Endothelial cell (in vitro differentiated cells): ENCODE measurements at regions not wholly inside any gene's neighbourhood (a gene's known extent, or its start where the extent isn't known, plus 50 kb on each side); places are given as distances from the start of the nearest gene placed in this dataset.
"Not testable (repeated sequence)": the region's sequence is repeated elsewhere in the genome, so short reads cannot be mapped to it uniquely, and the experiment has no call there.

Experiments used
- DNase-seq: peaks from one replicate; pipeline ENCODE4 v3.0.0; 2021; ENCODE audit warnings: low spot score
- H3K27ac Mint-ChIP-seq: one replicate; pipeline ENCODE4 v1.8.0; 2021; ENCODE audit warnings: mixed read lengths, inconsistent platforms; ENCODE audit not compliant: unreplicated experiment
- H3K27me3 Mint-ChIP-seq: one replicate; pipeline ENCODE4 v1.8.0; 2021; ENCODE audit warnings: mild to moderate bottlenecking, moderate library complexity, mixed read lengths, inconsistent platforms; ENCODE audit not compliant: unreplicated experiment
- H3K36me3 Mint-ChIP-seq: one replicate; pipeline ENCODE4 v1.8.0; 2021; ENCODE audit warnings: mild to moderate bottlenecking, low read depth, mixed read lengths, inconsistent platforms; ENCODE audit not compliant: unreplicated experiment
- H3K4me1 Mint-ChIP-seq: one replicate; pipeline ENCODE4 v1.8.0; 2021; ENCODE audit warnings: mild to moderate bottlenecking, mixed read lengths, inconsistent platforms; ENCODE audit not compliant: unreplicated experiment
- H3K4me3 Mint-ChIP-seq: one replicate; pipeline ENCODE4 v1.8.0; 2021; ENCODE audit warnings: mild to moderate bottlenecking, mixed read lengths, inconsistent platforms; ENCODE audit not compliant: unreplicated experiment
- H3K9me3 Mint-ChIP-seq: one replicate; pipeline ENCODE4 v1.8.0; 2021; ENCODE audit warnings: mixed read lengths, inconsistent platforms; ENCODE audit not compliant: unreplicated experiment
- CTCF ChIP-seq: fragments of 200-600 bp; sonication (generic); IDR thresholded peaks from one replicate; pipeline ENCODE4 v1.5.0; 2021; ENCODE audit warnings: antibody characterized with exemption; ENCODE audit not compliant: unreplicated experiment

- Mint-ChIP-seq H3K4me3 (no peak overlapping the region), H3K36me3 (no peaks in the 10 kb centered on the region), H3K9me3 (no peaks in the 10 kb centered on the region), H3K27me3 (peaks cover 2% of the 10 kb centered on the region), H3K4me1 (peaks cover 12% of the 10 kb centered on the region), H3K27ac (no peak overlapping the region)
- no peak for DNase-seq
- no peak for TF ChIP-seq CTCF
Observed at GRCh38 chr5:96113170-96113939, 151.7 kb upstream of the ELL2 start.

- Mint-ChIP-seq H3K9me3 (no peaks in the 10 kb centered on the region), H3K27ac (no peak overlapping the region), H3K27me3 (peaks cover 2% of the 10 kb centered on the region), H3K4me3 (no peak overlapping the region), H3K36me3 (no peaks in the 10 kb centered on the region), H3K4me1 (peaks cover 12% of the 10 kb centered on the region)
- no peak for DNase-seq
- TF ChIP-seq CTCF: no peak
Observed at GRCh38 chr5:96112703-96113102, 151.1 kb upstream of the ELL2 start.

- H3K36me3 Mint-ChIP-seq: no peaks in the 10 kb centered on the region
- no peak overlapping the region for H3K4me3 Mint-ChIP-seq
- peaks cover 2% of the 10 kb centered on the region for H3K27me3 Mint-ChIP-seq
- no peak overlapping the region for H3K27ac Mint-ChIP-seq
- TF ChIP-seq CTCF: peak; percentile 52
- DNase-seq: no peak
- no peaks in the 10 kb centered on the region for H3K9me3 Mint-ChIP-seq
- peaks cover 10% of the 10 kb centered on the region for H3K4me1 Mint-ChIP-seq
Observed at GRCh38 chr5:96112123-96112670, 150.5 kb upstream of the ELL2 start.

GRCh38 chr5:96111080-96111756 lies 149.6 kb upstream of the ELL2 start:
- no peak overlapping the region for H3K27ac Mint-ChIP-seq
- no peak for DNase-seq
- peaks cover 2% of the 10 kb centered on the region for H3K27me3 Mint-ChIP-seq
- TF ChIP-seq CTCF: no peak
- H3K36me3 Mint-ChIP-seq: no peaks in the 10 kb centered on the region
- H3K4me1 Mint-ChIP-seq: peaks cover 10% of the 10 kb centered on the region
- H3K4me3 Mint-ChIP-seq: no peak overlapping the region
- H3K9me3 Mint-ChIP-seq: no peaks in the 10 kb centered on the region

- Mint-ChIP-seq H3K4me1 (peaks cover 4% of the 10 kb centered on the region), H3K4me3 (no peak overlapping the region), H3K27me3 (peaks cover 2% of the 10 kb centered on the region), H3K27ac (no peak overlapping the region), H3K36me3 (no peaks in the 10 kb centered on the region), H3K9me3 (no peaks in the 10 kb centered on the region)
- TF ChIP-seq CTCF: no peak
- DNase-seq: no peak
Observed at GRCh38 chr5:96110300-96110699, 148.6 kb upstream of the ELL2 start.

- H3K9me3 Mint-ChIP-seq, DNase-seq, H3K27me3 Mint-ChIP-seq, H3K36me3 Mint-ChIP-seq, H3K27ac Mint-ChIP-seq, H3K4me1 Mint-ChIP-seq, H3K4me3 Mint-ChIP-seq: not testable (repeated sequence)
Observed at GRCh38 chr5:96108629-96109028, 147.0 kb upstream of the ELL2 start.

GRCh38 chr5:96103829-96104228 lies 142.2 kb upstream of the ELL2 start:
- H3K27me3 Mint-ChIP-seq, H3K9me3 Mint-ChIP-seq, H3K27ac Mint-ChIP-seq, DNase-seq, H3K4me3 Mint-ChIP-seq, H3K36me3 Mint-ChIP-seq: not testable (repeated sequence)
- peaks cover 14% of the 10 kb centered on the region for H3K4me1 Mint-ChIP-seq
